NCI-H2171 (cell line): ENCODE measurements at regions not wholly inside any gene's neighbourhood (a gene's known extent, or its start where the extent isn't known, plus 50 kb on each side); places are given as distances from the start of the nearest gene placed in this dataset.
"Not testable (repeated sequence)": the region's sequence is repeated elsewhere in the genome, so short reads cannot be mapped to it uniquely, and the experiment has no call there.

Experiments used
- DNase-seq: peaks from one replicate; lab custom pipeline; 2025; lab: John Stamatoyannopoulos, UW

- DNase-seq: no peak
These were observed 444.8 kb downstream of the MAT2B start for GRCh38 chr5:163950248-163950647.

- no peak for DNase-seq
These were observed 445.6 kb downstream of the MAT2B start for GRCh38 chr5:163951069-163951468.

GRCh38 chr5:163953901-163954300, 448.5 kb downstream of the MAT2B start:
- no peak for DNase-seq

GRCh38 chr5:163961230-163961629, 455.8 kb downstream of the MAT2B start:
- DNase-seq: not testable (repeated sequence)

- DNase-seq: no peak
These were observed 458.5 kb downstream of the MAT2B start for GRCh38 chr5:163963881-163964280.

GRCh38 chr5:163964671-163965070, 459.3 kb downstream of the MAT2B start:
- DNase-seq: no peak

GRCh38 chr5:163967268-163967667, 461.8 kb downstream of the MAT2B start:
- DNase-seq: no peak

GRCh38 chr5:163968651-163969050, 463.2 kb downstream of the MAT2B start:
- DNase-seq: no peak

- no peak for DNase-seq
These were observed 471.3 kb downstream of the MAT2B start for GRCh38 chr5:163976696-163977095.

- no peak for DNase-seq
These were observed 473.5 kb downstream of the MAT2B start for GRCh38 chr5:163978897-163979296.

- no peak for DNase-seq
These were observed 483.1 kb downstream of the MAT2B start for GRCh38 chr5:163988566-163988965.

GRCh38 chr5:163993126-163993525, 487.7 kb downstream of the MAT2B start:
- DNase-seq: no peak

GRCh38 chr5:163995206-163995605, 489.8 kb downstream of the MAT2B start:
- no peak for DNase-seq

- DNase-seq: no peak
These were observed 492.5 kb downstream of the MAT2B start for GRCh38 chr5:163997965-163998364.

GRCh38 chr5:164000241-164000640, 494.8 kb downstream of the MAT2B start:
- DNase-seq: no peak

- DNase-seq: no peak
These were observed 495.4 kb downstream of the MAT2B start for GRCh38 chr5:164000819-164001218.

- DNase-seq: no peak
These were observed 496.8 kb downstream of the MAT2B start for GRCh38 chr5:164002214-164002613.

GRCh38 chr5:164002628-164003027, 497.2 kb downstream of the MAT2B start:
- DNase-seq: no peak

- DNase-seq: no peak
These were observed 499.7 kb downstream of the MAT2B start for GRCh38 chr5:164005071-164005470.

- no peak for DNase-seq
These were observed 501.6 kb downstream of the MAT2B start for GRCh38 chr5:164007064-164007463.

- no peak for DNase-seq
These were observed 504.2 kb downstream of the MAT2B start for GRCh38 chr5:164009621-164010020.

- no peak for DNase-seq
These were observed 505.5 kb downstream of the MAT2B start for GRCh38 chr5:164010900-164011299.

- DNase-seq: no peak
These were observed 507.0 kb downstream of the MAT2B start for GRCh38 chr5:164012371-164012770.

GRCh38 chr5:164013077-164013670, 507.8 kb downstream of the MAT2B start:
- DNase-seq: peak; percentile 19

- DNase-seq: no peak
These were observed 514.7 kb downstream of the MAT2B start for GRCh38 chr5:164020116-164020515.
